Loucy (cell line): ENCODE measurements at regions not wholly inside any gene's neighbourhood (a gene's known extent, or its start where the extent isn't known, plus 50 kb on each side); places are given as distances from the start of the nearest gene placed in this dataset.

Experiments used
- CTCF ChIP-seq: fragments of 200-600 bp; sonication (generic); conservative IDR thresholded peaks from 2 replicates; pipeline ENCODE4 v1.5.1; 2014; ENCODE audit warnings: mild to moderate bottlenecking, antibody characterized with exemption, low read length
- EZH2phosphoT487 ChIP-seq: fragments of 200-600 bp; IDR thresholded peaks from 2 replicates; pipeline ENCODE4 v1.6.1; 2018; ENCODE audit warnings: antibody characterized with exemption, mild to moderate bottlenecking, moderate library complexity, borderline replicate concordance

GRCh38 chr15:62719316-62719715, 323.2 kb upstream of the TPM1 start:
- TF ChIP-seq CTCF (no peak), EZH2phosphoT487 (no peak)
